Nephron (organoid): ENCODE measurements at regions not wholly inside any gene's neighbourhood (a gene's known extent, or its start where the extent isn't known, plus 50 kb on each side); places are given as distances from the start of the nearest gene placed in this dataset.
A peak's percentile ranks its signal among the peaks of the same experiment; 100 is the strongest.

Source experiments
- H3K27ac Mint-ChIP-seq, 3 experiments: 2 replicates each; pipeline ENCODE4 v1.8.0; 2020; ENCODE audit warnings: mixed read lengths in 3 of 3, mild to moderate bottlenecking in 2 of 3, moderate library complexity in 1 of 3
- H3K27me3 Mint-ChIP-seq: 2 replicates; pipeline ENCODE4 v1.8.0; 2021; ENCODE audit warnings: low read depth, mild to moderate bottlenecking, moderate library complexity, mixed read lengths
- H3K36me3 Mint-ChIP-seq: 2 replicates; pipeline ENCODE4 v1.8.0; 2020; ENCODE audit warnings: low read depth, mixed read lengths
- H3K4me1 Mint-ChIP-seq: 2 replicates; pipeline ENCODE4 v1.8.0; 2020; ENCODE audit warnings: mixed read lengths
- H3K4me3 Mint-ChIP-seq, 3 experiments: 2 replicates each; pipeline ENCODE4 v1.8.0; 2020; ENCODE audit warnings: mild to moderate bottlenecking in 3 of 3, mixed read lengths in 3 of 3, moderate library complexity in 2 of 3
- H3K9me3 Mint-ChIP-seq: 2 replicates; pipeline ENCODE4 v1.8.0; 2020; ENCODE audit warnings: mixed read lengths
- CTCF ChIP-seq, 3 experiments: fragments of 200-600 bp; sonication (generic); IDR thresholded peaks; one replicate each; pipeline ENCODE4 v1.5.0; 2021; ENCODE audit warnings: antibody characterized with exemption in 3 of 3; ENCODE audit not compliant: unreplicated experiment in 3 of 3

- Mint-ChIP-seq H3K27me3 (peaks cover 5% of the 10 kb centered on the region), H3K27ac (no peak overlapping the region), H3K36me3 (no peaks in the 10 kb centered on the region), H3K4me3 (no peak overlapping the region), H3K4me1 (peaks cover 8% of the 10 kb centered on the region), H3K9me3 (no peaks in the 10 kb centered on the region)
- TF ChIP-seq CTCF (IDR thresholded peaks at IDR 0.05; ENCODE audit: unreplicated experiment in 3 of 3): no peak
These were observed 270.6 kb downstream of the PCDH20 start for GRCh38 chr13:61144834-61145593.

- Mint-ChIP-seq H3K36me3 (no peaks in the 10 kb centered on the region), H3K27ac (no peak overlapping the region), H3K9me3 (no peaks in the 10 kb centered on the region), H3K4me3 (no peak overlapping the region), H3K4me1 (peaks cover 7% of the 10 kb centered on the region), H3K27me3 (peaks cover 5% of the 10 kb centered on the region)
- TF ChIP-seq CTCF (IDR thresholded peaks at IDR 0.05; ENCODE audit: unreplicated experiment in 3 of 3): no peak
These were observed 271.3 kb downstream of the PCDH20 start for GRCh38 chr13:61144301-61144700.

- Mint-ChIP-seq H3K27ac (no peak overlapping the region), H3K9me3 (no peaks in the 10 kb centered on the region)
These were observed 273.1 kb downstream of the PCDH20 start for GRCh38 chr13:61142506-61142905.

GRCh38 chr13:61138857-61139256, 276.8 kb downstream of the PCDH20 start:
- Mint-ChIP-seq H3K9me3 (no peaks in the 10 kb centered on the region), H3K4me1 (peaks cover 7% of the 10 kb centered on the region)
- no peak for TF ChIP-seq CTCF (IDR thresholded peaks at IDR 0.05; ENCODE audit: unreplicated experiment in 3 of 3)

More at GRCh38 chr13:61142506-61142905, 273.1 kb downstream of the PCDH20 start:
- Mint-ChIP-seq H3K27me3 (peaks cover 5% of the 10 kb centered on the region), H3K4me3 (no peak overlapping the region), H3K4me1 (no peaks in the 10 kb centered on the region), H3K36me3 (no peaks in the 10 kb centered on the region)
- TF ChIP-seq CTCF (IDR thresholded peaks at IDR 0.05; ENCODE audit: unreplicated experiment in 3 of 3): no peak

GRCh38 chr13:61136515-61136914, 279.1 kb downstream of the PCDH20 start:
- Mint-ChIP-seq H3K9me3 (no peaks in the 10 kb centered on the region), H3K4me1 (peaks cover 7% of the 10 kb centered on the region), H3K36me3 (no peaks in the 10 kb centered on the region), H3K27me3 (no peaks in the 10 kb centered on the region), H3K27ac (no peak overlapping the region), H3K4me3 (no peak overlapping the region)
- no peak for TF ChIP-seq CTCF (IDR thresholded peaks at IDR 0.05; ENCODE audit: unreplicated experiment in 3 of 3)

More at GRCh38 chr13:61138857-61139256, 276.8 kb downstream of the PCDH20 start:
- no peak overlapping the region for H3K4me3 Mint-ChIP-seq
- no peaks in the 10 kb centered on the region for H3K36me3 Mint-ChIP-seq
- H3K27ac Mint-ChIP-seq: no peak overlapping the region
- H3K27me3 Mint-ChIP-seq: no peaks in the 10 kb centered on the region

- peak overlapping the region in 1 of 3 experiments; percentile 3 for H3K27ac Mint-ChIP-seq
- H3K27me3 Mint-ChIP-seq: no peaks in the 10 kb centered on the region
- no peaks in the 10 kb centered on the region for H3K9me3 Mint-ChIP-seq
- no peaks in the 10 kb centered on the region for H3K36me3 Mint-ChIP-seq
- no peak overlapping the region for H3K4me3 Mint-ChIP-seq
- H3K4me1 Mint-ChIP-seq: peaks cover 7% of the 10 kb centered on the region
- TF ChIP-seq CTCF (IDR thresholded peaks at IDR 0.05; ENCODE audit: unreplicated experiment in 3 of 3): no peak
These were observed 279.6 kb downstream of the PCDH20 start for GRCh38 chr13:61136093-61136492.
